ENCODE measurements at regions not wholly inside any gene's neighbourhood (a gene's known extent, or its start where the extent isn't known, plus 50 kb on each side); places are given as distances from the start of the nearest gene placed in this dataset.

DNA sequence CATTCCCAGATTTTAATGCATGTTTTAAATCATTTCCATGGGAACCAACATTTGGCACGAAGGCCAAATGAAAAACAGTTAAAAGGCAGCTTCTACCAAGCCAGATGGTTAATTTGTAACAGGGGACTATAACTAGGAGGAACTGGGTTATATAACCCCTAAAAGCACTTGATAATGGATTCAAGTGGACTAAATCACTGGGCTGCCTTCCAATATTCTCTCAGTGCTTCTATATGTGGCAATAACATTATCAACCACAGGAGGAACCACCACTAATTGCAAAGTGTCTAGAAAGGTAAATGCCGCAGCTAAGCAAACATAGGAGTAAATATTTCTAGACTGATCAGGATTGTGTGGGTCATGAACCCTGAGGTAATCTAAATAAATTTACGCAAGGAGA is 391.5 kb downstream of the UBE2NL start:
- 0% methylated on average over 3 of the region's 3 CpGs for WGBS (ENCODE audit: insufficient coverage, low coverage, missing lambda C conversion rate)
- DNase-seq (ENCODE audit: extremely low read depth in 1 of 4, low spot score in 3 of 4) (no peak), FAIRE-seq (no peak), ATAC-seq (no peak)
- no peak for TF ChIP-seq MTA2 (IDR thresholded peaks at IDR 0.05; ENCODE audit: low read depth)
- TF ChIP-seq DACH1 (IDR thresholded peaks at IDR 0.05; ENCODE audit: partially characterized antibody), result no peak
- TF ChIP-seq KDM2B (CRISPR knock-in tag; IDR thresholded peaks at IDR 0.05), result no peak
- no peak for TF ChIP-seq ZNF699 (CRISPR knock-in tag; IDR thresholded peaks at IDR 0.05; ENCODE audit: insufficient replicate concordance)
- TF ChIP-seq MTA1 (IDR thresholded peaks at IDR 0.05; ENCODE audit: borderline replicate concordance), result no peak
- no peak for TF ChIP-seq AFF1 (IDR thresholded peaks at IDR 0.05; ENCODE audit: low read depth in 1 of 2, partially characterized antibody in 2 of 2)
- TF ChIP-seq, protein P1, sequence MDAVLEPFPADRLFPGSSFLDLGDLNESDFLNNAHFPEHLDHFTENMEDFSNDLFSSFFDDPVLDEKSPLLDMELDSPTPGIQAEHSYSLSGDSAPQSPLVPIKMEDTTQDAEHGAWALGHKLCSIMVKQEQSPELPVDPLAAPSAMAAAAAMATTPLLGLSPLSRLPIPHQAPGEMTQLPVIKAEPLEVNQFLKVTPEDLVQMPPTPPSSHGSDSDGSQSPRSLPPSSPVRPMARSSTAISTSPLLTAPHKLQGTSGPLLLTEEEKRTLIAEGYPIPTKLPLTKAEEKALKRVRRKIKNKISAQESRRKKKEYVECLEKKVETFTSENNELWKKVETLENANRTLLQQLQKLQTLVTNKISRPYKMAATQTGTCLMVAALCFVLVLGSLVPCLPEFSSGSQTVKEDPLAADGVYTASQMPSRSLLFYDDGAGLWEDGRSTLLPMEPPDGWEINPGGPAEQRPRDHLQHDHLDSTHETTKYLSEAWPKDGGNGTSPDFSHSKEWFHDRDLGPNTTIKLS (IDR thresholded peaks at IDR 0.05; ENCODE audit: borderline replicate concordance, low read depth), result no peak
- no peak for TF ChIP-seq THRAP3 (IDR thresholded peaks at IDR 0.05; ENCODE audit: borderline replicate concordance)
- no peak for TF ChIP-seq PHB (CRISPR knock-in tag; IDR thresholded peaks at IDR 0.05)
- no peak for TF ChIP-seq POLR2G (IDR thresholded peaks at IDR 0.05; ENCODE audit: low read depth, low read length)
- TF ChIP-seq ETV6 (IDR thresholded peaks at IDR 0.05; ENCODE audit: borderline replicate concordance in 1 of 2, low read depth in 2 of 2, low read length in 1 of 2), result no peak
- no peak for TF ChIP-seq ETV6 (CRISPR knock-in tag; IDR thresholded peaks at IDR 0.05; ENCODE audit: borderline replicate concordance)
- TF ChIP-seq MCM3 (IDR thresholded peaks at IDR 0.05), result no peak
- TF ChIP-seq, protein P2, sequence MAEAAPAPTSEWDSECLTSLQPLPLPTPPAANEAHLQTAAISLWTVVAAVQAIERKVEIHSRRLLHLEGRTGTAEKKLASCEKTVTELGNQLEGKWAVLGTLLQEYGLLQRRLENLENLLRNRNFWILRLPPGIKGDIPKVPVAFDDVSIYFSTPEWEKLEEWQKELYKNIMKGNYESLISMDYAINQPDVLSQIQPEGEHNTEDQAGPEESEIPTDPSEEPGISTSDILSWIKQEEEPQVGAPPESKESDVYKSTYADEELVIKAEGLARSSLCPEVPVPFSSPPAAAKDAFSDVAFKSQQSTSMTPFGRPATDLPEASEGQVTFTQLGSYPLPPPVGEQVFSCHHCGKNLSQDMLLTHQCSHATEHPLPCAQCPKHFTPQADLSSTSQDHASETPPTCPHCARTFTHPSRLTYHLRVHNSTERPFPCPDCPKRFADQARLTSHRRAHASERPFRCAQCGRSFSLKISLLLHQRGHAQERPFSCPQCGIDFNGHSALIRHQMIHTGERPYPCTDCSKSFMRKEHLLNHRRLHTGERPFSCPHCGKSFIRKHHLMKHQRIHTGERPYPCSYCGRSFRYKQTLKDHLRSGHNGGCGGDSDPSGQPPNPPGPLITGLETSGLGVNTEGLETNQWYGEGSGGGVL (CRISPR knock-in tag; IDR thresholded peaks at IDR 0.05), result no peak
- TF ChIP-seq SNIP1 (IDR thresholded peaks at IDR 0.05; ENCODE audit: low read depth), result no peak
- no peak for TF ChIP-seq JUND (IDR thresholded peaks at IDR 0.05; ENCODE audit: borderline replicate concordance, low read depth, low read length)
- no peak for TF ChIP-seq JUND (tag; IDR thresholded peaks at IDR 0.05; ENCODE audit: borderline replicate concordance, low read depth, low read length)
- TF ChIP-seq ZNF324 (CRISPR knock-in tag; IDR thresholded peaks at IDR 0.05), result no peak
- no peak for TF ChIP-seq NCOA6 (IDR thresholded peaks at IDR 0.05)
- BruUV-seq (replicated peaks), result no TSS peak
- no peaks in the 10 kb centered on the region for H3K27me3 ChIP-seq (ENCODE audit: control insufficient read depth in 2 of 2, insufficient read depth in 2 of 2, low read length in 2 of 2)
- H3K9me1 ChIP-seq (ENCODE audit: control insufficient read depth, insufficient read depth, low read length), result no peaks in the 10 kb centered on the region
- ChIA-PET POLR2A (no interaction called here), CTCF (ENCODE audit: low intra/inter-chr PET ratio) (no interaction called here)
- H3K9me3 ChIP-seq (replicated peaks; ENCODE audit: control insufficient read depth, insufficient read depth, low read depth, low read length), result no peaks in the 10 kb centered on the region
- H3K9ac ChIP-seq (ENCODE audit: insufficient read depth in 1 of 2, low read depth in 2 of 2, low read length in 2 of 2), result no peak overlapping the region
- H3K79me2 ChIP-seq (ENCODE audit: control insufficient read depth, insufficient read depth, low read length), result no peaks in the 10 kb centered on the region
- intact Hi-C loops (cut with micrococcal nuclease), result no loop called here
- H3K4me3 ChIP-seq, result no peak overlapping the region
- H2AFZ ChIP-seq (ENCODE audit: low read depth, low read length), result no peak overlapping the region
- no peaks in the 10 kb centered on the region for H4K20me1 ChIP-seq (replicated peaks; ENCODE audit: control insufficient read depth, insufficient read depth, low read length)
- no peaks in the 10 kb centered on the region for H3K4me1 ChIP-seq (replicated peaks in 1 of 2; ENCODE audit: control insufficient read depth in 2 of 2, insufficient read depth in 2 of 2, low read length in 2 of 2)
- no peak overlapping the region for H3K4me2 ChIP-seq (ENCODE audit: insufficient read depth, low read length)
- H3K27ac ChIP-seq (ENCODE audit: extremely low read depth, low read depth, low read length), result no peak overlapping the region
- in situ Hi-C loops (cut with MboI), result no loop called here
- H3K36me3 ChIP-seq (ENCODE audit: control insufficient read depth, insufficient read depth, low read length), result no peaks in the 10 kb centered on the region
